Loucy (cell line): ENCODE measurements at regions not wholly inside any gene's neighbourhood (a gene's known extent, or its start where the extent isn't known, plus 50 kb on each side); places are given as distances from the start of the nearest gene placed in this dataset.

ENCODE experiments used
- H2AFZ ChIP-seq: fragments of 200-600 bp; sonication (generic); 2 replicates; pipeline ENCODE4 v1.6.0; 2016; ENCODE audit warnings: antibody characterized with exemption, mild to moderate bottlenecking, low read length, moderate library complexity
- H3F3A ChIP-seq: fragments of 200-600 bp; 2 replicates; pipeline ENCODE4 v1.6.0; 2016; ENCODE audit warnings: antibody characterized with exemption, low read depth, mild to moderate bottlenecking
- H3K27me3 ChIP-seq: fragments of 200-600 bp; sonication (generic); 2 replicates; pipeline ENCODE4 v1.6.1; 2014; ENCODE audit warnings: low read length, mild to moderate bottlenecking; ENCODE audit not compliant: insufficient read depth, poor library complexity, severe bottlenecking
- H3K36me3 ChIP-seq: fragments of 200-600 bp; sonication (generic); 2 replicates; pipeline ENCODE4 v1.6.1; 2016; ENCODE audit warnings: low read length; ENCODE audit not compliant: insufficient read depth
- H3K4me1 ChIP-seq: fragments of 200-600 bp; sonication (generic); 2 replicates; pipeline ENCODE4 v1.5.1; 2014; ENCODE audit warnings: low read length, mild to moderate bottlenecking; ENCODE audit not compliant: insufficient read depth, poor library complexity, severe bottlenecking
- H3K4me2 ChIP-seq: fragments of 200-600 bp; sonication (generic); 2 replicates; pipeline ENCODE4 v1.6.0; 2014; ENCODE audit warnings: antibody characterized with exemption, low read length, low read depth, mild to moderate bottlenecking; ENCODE audit not compliant: poor library complexity, severe bottlenecking
- H3K4me3 ChIP-seq: fragments of 200-600 bp; sonication (generic); 2 replicates; pipeline ENCODE4 v1.5.1; 2014; ENCODE audit warnings: low read length, mild to moderate bottlenecking, mixed read lengths; ENCODE audit not compliant: poor library complexity, severe bottlenecking
- H3K79me2 ChIP-seq: fragments of 200-600 bp; sonication (generic); 2 replicates; pipeline ENCODE4 v1.6.1; 2014; ENCODE audit warnings: low read length; ENCODE audit not compliant: insufficient read depth
- H3K9ac ChIP-seq: fragments of 200-600 bp; sonication (generic); 2 replicates; pipeline ENCODE4 v1.6.0; 2014; ENCODE audit warnings: mild to moderate bottlenecking, low read depth, low read length, moderate library complexity; ENCODE audit not compliant: poor library complexity, severe bottlenecking
- H3K9me2 ChIP-seq: fragments of 200-600 bp; sonication (generic); replicated peaks from 2 replicates; pipeline ENCODE4 v1.6.1; 2016; ENCODE audit warnings: low read depth, low read length, mixed read lengths
- H3K9me3 ChIP-seq: fragments of 200-600 bp; sonication (generic); 2 replicates; pipeline ENCODE4 v1.6.1; 2014; ENCODE audit warnings: mild to moderate bottlenecking, antibody characterized with exemption, low read length, low read depth; ENCODE audit not compliant: insufficient read depth
- H4K20me1 ChIP-seq: fragments of 200-600 bp; sonication (generic); 2 replicates; pipeline ENCODE4 v1.6.0; 2014; ENCODE audit warnings: antibody characterized with exemption, low read length, mild to moderate bottlenecking; ENCODE audit not compliant: insufficient read depth, poor library complexity, severe bottlenecking
- CTCF ChIP-seq: fragments of 200-600 bp; sonication (generic); conservative IDR thresholded peaks from 2 replicates; pipeline ENCODE4 v1.5.1; 2014; ENCODE audit warnings: mild to moderate bottlenecking, antibody characterized with exemption, low read length
- EZH2phosphoT487 ChIP-seq: fragments of 200-600 bp; IDR thresholded peaks from 2 replicates; pipeline ENCODE4 v1.6.1; 2018; ENCODE audit warnings: antibody characterized with exemption, mild to moderate bottlenecking, moderate library complexity, borderline replicate concordance

GRCh38 chr5:110104060-110104725 is 414.5 kb downstream of the MAN2A1 start:
- H3K27me3 ChIP-seq = no peaks in the 10 kb centered on the region
- H3K9me3 ChIP-seq = no peaks in the 10 kb centered on the region
- H2AFZ ChIP-seq = peak overlapping the region; percentile 65; the same call in 1 of the 2 replicates
- H3K4me2 ChIP-seq = peak overlapping the region; percentile 49
- H3K9ac ChIP-seq = no peak overlapping the region
- peaks cover 25% of the 10 kb centered on the region for H3K4me1 ChIP-seq
- no peaks in the 10 kb centered on the region for H4K20me1 ChIP-seq
- H3K4me3 ChIP-seq = peak overlapping the region; percentile 32
- no peak for TF ChIP-seq CTCF
- no peak for TF ChIP-seq EZH2phosphoT487
- H3K9me2 ChIP-seq = no peaks in the 10 kb centered on the region
- no peaks in the 10 kb centered on the region for H3F3A ChIP-seq
- H3K36me3 ChIP-seq = no peaks in the 10 kb centered on the region
- no peaks in the 10 kb centered on the region for H3K79me2 ChIP-seq

- no peaks in the 10 kb centered on the region for H3F3A ChIP-seq
- no peak for TF ChIP-seq EZH2phosphoT487
- no peak for TF ChIP-seq CTCF
- no peak overlapping the region for H3K4me3 ChIP-seq
- H3K79me2 ChIP-seq = no peaks in the 10 kb centered on the region
- no peaks in the 10 kb centered on the region for H3K36me3 ChIP-seq
- peaks cover 25% of the 10 kb centered on the region for H3K4me1 ChIP-seq
- H3K27me3 ChIP-seq = no peaks in the 10 kb centered on the region
- no peak overlapping the region for H3K9ac ChIP-seq
- peak overlapping the region; percentile 65 for H2AFZ ChIP-seq
- H4K20me1 ChIP-seq = no peaks in the 10 kb centered on the region
- H3K4me2 ChIP-seq = peak overlapping the region; percentile 49
- no peaks in the 10 kb centered on the region for H3K9me2 ChIP-seq
- no peaks in the 10 kb centered on the region for H3K9me3 ChIP-seq
Measured at GRCh38 chr5:110104726-110105669, 415.3 kb downstream of the MAN2A1 start.

- Histone ChIP-seq H3K9ac (no peak overlapping the region), H3K9me3 (no peaks in the 10 kb centered on the region), H3K79me2 (no peaks in the 10 kb centered on the region), H3F3A (no peaks in the 10 kb centered on the region), H4K20me1 (no peaks in the 10 kb centered on the region), H3K4me3 (no peak overlapping the region), H2AFZ (no peak overlapping the region), H3K4me1 (peaks cover 25% of the 10 kb centered on the region), H3K27me3 (no peaks in the 10 kb centered on the region), H3K9me2 (no peaks in the 10 kb centered on the region), H3K4me2 (no peak overlapping the region), H3K36me3 (no peaks in the 10 kb centered on the region)
- TF ChIP-seq CTCF = no peak
- no peak for TF ChIP-seq EZH2phosphoT487
Measured at GRCh38 chr5:110105692-110106091, 416.0 kb downstream of the MAN2A1 start.
